HG03354 (cell line): ENCODE measurements at regions not wholly inside any gene's neighbourhood (a gene's known extent, or its start where the extent isn't known, plus 50 kb on each side); places are given as distances from the start of the nearest gene placed in this dataset.

Experiments used
- ATAC-seq: cut with Tn5 transposase; IDR thresholded peaks from one replicate; pipeline ENCODE4 v1.9.1; 2021; ENCODE audit warnings: mild to moderate bottlenecking; ENCODE audit not compliant: unreplicated experiment, poor library complexity, severe bottlenecking

GRCh38 chr3:124264346-124264745 lies 272.4 kb upstream of the ROPN1 start:
- no peak for ATAC-seq

GRCh38 chr3:124266487-124266886 lies 274.6 kb upstream of the ROPN1 start:
- ATAC-seq: no peak

DNA sequence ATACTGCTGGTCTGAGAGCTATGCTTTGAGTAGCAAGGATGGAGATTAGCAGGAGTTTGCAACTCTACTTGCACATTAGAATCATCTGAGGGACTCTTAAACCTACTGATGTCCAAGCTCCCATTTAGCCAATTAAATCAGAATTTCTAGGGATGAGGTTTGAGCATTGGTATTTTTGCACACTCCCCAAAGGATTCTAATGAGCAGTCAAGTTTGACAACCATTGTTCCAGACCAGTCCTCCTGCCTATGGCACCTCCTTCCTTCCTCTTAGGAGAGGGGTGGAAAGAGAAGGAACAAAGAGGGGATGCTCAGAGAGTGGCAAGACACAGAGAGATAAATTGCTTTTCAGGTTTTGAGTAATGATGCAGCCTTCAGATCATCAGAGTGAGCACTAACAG lies 275.5 kb upstream of the ROPN1 start:
- no peak for ATAC-seq

GRCh38 chr3:124268355-124268754 lies 276.4 kb upstream of the ROPN1 start:
- ATAC-seq: no peak

DNA sequence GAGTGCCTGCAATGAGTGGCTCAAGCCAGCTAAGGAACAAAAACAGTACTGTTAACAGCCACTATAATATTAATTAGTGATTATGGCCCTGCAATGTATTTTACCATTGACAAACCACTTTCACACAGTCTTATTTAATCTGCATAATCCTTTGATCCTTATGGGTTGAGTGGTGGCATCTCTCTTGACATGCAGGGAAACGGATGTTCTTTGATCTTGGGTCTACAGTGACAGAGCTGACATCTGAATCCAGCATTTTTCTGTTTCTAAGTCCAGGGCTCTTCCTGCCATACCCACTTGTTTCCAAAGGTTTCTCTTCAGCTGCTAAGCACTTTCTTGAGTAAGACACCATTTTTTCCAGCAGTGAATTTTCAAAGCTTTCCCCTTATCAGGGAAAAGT lies 277.7 kb upstream of the ROPN1 start:
- no peak for ATAC-seq

DNA sequence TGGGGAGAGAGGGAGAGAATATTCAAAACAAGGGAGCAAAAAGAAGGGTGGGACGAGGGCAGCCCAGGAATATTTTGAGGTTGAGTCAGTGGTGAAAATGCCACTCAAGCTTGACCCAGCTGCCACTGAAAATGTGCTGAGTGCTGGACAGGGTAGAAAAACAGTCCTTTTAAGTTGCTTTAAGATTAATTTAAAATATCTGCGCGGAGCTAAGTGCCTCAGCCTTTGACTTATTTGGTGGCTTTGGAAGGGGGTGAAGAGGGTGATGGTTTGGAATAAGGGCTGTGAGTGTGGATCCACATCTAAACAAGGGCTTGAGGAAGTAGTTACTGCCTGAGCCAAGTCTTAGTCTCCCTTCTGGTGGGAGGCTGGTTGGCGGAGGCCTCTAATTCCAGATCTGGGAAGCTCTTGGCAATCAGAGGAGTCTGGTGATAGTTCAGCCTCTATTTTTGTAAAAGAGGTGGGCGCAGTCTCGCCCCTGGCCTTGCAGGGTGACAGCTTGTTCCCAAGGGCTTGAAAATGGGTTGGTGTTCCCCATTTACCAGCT lies 280.8 kb upstream of the ROPN1 start:
- ATAC-seq: no peak

GRCh38 chr3:124273651-124274050 lies 281.7 kb upstream of the ROPN1 start:
- ATAC-seq: no peak

DNA sequence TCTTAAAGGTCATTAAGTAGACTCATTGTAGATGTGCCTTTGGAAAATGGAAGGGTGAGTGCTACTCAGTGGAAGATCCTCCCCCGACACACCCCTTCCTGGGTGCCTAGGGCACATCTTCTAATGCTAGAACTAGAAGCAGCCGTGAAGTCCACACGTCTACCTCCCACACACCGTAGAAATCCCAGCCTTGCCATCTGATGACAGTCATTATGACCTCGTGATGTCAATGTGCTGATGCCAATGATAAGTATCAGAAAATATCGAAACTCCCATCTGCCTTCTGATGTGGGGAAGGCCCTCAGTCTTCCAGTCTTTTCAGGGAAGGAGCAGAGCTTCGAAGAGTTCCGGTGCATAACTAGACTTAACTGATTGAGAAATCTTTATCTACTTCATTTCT lies 282.1 kb upstream of the ROPN1 start:
- ATAC-seq: no peak

- ATAC-seq: no peak
These were observed 283.5 kb upstream of the ROPN1 start for GRCh38 chr3:124275412-124275811.

DNA sequence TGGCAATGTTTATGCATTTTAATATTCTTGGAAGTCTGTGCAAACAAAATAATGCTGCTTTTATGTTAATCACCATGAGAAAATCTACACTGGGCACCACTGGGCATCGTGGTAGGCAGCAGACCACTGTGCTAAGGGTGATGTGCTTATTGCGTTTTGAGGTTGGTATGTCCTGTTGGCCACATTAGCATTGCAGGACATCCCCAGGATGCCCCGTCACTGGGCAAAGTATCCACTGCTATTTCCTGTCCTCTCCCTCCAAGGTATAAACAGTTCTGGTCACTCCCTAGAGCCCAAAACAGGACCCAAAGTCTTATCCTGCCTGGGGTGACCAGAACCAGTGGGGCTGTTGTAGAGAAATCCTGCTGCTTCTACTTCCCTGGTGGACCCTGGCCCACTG lies 284.2 kb upstream of the ROPN1 start:
- no peak for ATAC-seq

- ATAC-seq: no peak
These were observed 284.7 kb upstream of the ROPN1 start for GRCh38 chr3:124276539-124277143.

GRCh38 chr3:124277144-124277890 lies 285.4 kb upstream of the ROPN1 start:
- ATAC-seq: no peak

- ATAC-seq: no peak
These were observed 289.8 kb upstream of the ROPN1 start for GRCh38 chr3:124281453-124282316.

DNA sequence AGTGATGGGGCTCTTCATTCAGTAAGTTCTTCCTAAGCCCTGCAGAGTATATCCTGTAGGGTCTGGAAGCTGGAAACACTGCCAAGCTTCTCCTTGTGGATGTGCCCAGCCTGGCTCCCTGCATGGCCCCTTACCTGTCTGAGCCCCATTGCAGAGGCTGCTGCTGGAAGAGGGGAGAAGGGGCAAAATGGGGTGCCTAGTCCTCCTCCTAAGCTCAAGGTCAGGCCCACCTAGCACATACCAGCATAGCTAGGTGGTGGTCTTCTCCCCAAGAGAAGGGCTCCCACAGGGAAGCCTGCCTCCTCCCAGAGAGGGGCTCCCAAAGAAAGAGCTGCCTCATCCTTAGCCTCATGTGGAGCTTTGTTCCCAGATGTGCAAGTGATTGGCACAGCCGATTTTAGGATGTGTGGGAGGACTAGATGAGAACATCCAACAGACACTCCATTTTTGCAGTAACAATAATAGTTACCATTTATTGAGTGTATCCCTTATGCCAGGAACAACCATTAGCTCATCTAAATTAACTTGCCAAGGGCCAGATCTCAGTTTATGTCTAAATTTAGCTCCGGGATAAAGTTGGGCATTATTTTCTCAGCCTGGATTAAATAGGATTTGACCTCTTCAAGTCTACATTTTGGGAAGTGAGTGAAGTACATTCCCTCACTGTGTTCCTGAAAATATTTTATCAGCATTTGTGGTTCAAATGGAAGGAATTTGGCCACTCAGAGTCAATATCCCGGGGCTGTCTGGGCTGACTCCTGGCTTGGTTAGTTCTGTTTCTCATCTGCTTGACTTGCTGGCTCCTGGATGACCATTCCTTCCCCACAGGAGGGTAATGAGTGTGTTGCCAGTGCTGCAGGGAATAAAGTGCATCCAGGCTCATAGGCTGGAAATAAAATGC lies 291.1 kb upstream of the ROPN1 start:
- ATAC-seq: no peak

DNA sequence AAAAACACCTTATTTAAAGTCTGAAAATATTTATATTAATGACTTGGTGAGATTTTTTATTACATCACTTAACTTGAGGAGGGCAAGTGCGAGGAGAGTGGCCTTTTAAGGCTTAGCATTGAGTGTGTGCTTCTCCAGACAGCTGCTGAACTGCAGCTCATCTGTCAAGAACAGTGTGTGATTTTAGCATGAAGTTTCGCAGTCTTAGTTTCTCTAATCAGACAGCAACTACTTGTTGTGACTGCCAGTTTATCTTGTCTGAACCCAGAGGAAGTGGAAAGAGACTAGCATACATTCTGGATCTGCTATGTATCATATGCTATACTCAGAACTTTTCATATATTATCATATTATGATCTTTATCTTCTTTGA lies 291.7 kb upstream of the ROPN1 start:
- no peak for ATAC-seq

DNA sequence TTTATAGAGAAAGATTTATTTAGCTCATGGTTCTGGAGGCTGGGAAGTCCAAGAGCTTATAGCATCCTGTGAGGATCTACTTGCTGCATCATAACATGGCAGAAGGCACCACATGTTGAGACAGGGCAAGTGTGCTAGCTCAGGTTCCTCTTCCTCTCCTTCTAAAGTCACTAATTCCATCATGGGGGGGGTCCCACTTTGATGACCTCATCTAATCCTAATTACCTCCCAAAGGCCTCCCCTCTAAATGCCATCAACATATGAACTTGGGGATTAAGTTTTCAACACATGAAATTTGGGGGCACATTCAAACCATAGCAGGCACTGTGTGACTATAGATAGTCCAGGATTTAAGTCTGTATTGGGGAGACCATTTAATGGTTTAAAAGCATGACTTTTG lies 297.1 kb upstream of the ROPN1 start:
- ATAC-seq: no peak

- no peak for ATAC-seq
These were observed 299.1 kb upstream of the ROPN1 start for GRCh38 chr3:124291008-124291407.

- ATAC-seq: no peak
These were observed 300.4 kb upstream of the ROPN1 start for GRCh38 chr3:124292329-124292728.

DNA sequence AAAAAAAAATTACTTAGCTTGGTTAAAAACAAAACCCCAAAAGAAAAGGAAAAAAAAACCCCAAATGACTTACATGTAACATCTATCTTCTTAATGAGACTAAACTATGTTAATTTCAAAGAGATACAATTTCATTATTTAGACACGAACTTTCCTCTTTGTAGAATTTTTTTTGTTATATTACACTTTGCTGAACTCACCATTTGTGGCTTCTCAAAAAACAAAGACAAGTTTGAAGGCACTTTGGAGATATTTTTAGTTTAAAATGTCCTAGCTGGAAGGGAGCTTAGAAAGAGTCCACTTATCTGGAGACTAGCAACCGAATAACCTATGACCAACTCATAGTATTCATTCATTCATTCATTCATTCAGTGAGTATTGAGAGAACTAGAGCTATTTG lies 301.7 kb upstream of the ROPN1 start:
- no peak for ATAC-seq

GRCh38 chr3:124295362-124295761 lies 303.4 kb upstream of the ROPN1 start:
- no peak for ATAC-seq
